Activated naive CD8-positive, alpha-beta T cell treated with anti-CD3 and anti-CD28 coated beads for 36 hours (primary cell): ENCODE measurements at regions not wholly inside any gene's neighbourhood (a gene's known extent, or its start where the extent isn't known, plus 50 kb on each side); places are given as distances from the start of the nearest gene placed in this dataset.
"Not testable (repeated sequence)": the region's sequence is repeated elsewhere in the genome, so short reads cannot be mapped to it uniquely, and the experiment has no call there.

Source experiments
- DNase-seq: peaks from one replicate; pipeline ENCODE4 v3.0.0; 2021
- H3K27ac Mint-ChIP-seq: one replicate; pipeline ENCODE4 v1.8.0; 2022; ENCODE audit warnings: mild to moderate bottlenecking, moderate library complexity, mixed read lengths
- H3K27me3 Mint-ChIP-seq: one replicate; pipeline ENCODE4 v1.8.0; 2022; ENCODE audit warnings: mild to moderate bottlenecking, mixed read lengths
- H3K36me3 Mint-ChIP-seq: one replicate; pipeline ENCODE4 v1.8.0; 2021; ENCODE audit warnings: mild to moderate bottlenecking, mixed read lengths
- H3K4me1 Mint-ChIP-seq: one replicate; pipeline ENCODE4 v1.8.0; 2021; ENCODE audit warnings: mixed read lengths
- H3K4me3 Mint-ChIP-seq: one replicate; pipeline ENCODE4 v1.8.0; 2022; ENCODE audit warnings: mild to moderate bottlenecking, moderate library complexity, mixed read lengths
- H3K9me3 Mint-ChIP-seq: one replicate; pipeline ENCODE4 v1.8.0; 2022; ENCODE audit warnings: mixed read lengths

DNA sequence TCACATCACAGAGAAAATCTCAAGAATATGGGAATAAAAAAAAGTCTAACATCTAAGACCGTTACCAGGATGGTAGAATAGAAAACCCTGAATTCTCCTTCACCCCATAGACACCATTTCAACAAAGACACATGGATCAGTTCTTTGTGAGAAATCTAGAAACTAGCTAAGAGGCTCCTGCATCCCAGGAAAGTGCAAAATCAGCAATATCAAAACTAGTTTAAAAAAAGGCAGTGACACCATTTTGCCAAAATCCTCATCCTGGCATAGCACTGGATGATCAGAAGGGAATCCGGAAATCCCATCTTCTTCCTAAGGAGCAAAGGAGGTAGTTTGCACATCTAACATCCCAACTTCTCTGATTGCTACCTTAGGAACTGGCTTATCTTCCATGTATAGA lies 88.9 kb upstream of the MAGEE2 start:
- H3K27me3 Mint-ChIP-seq, result peaks cover 6% of the 10 kb centered on the region
- no peak overlapping the region for H3K27ac Mint-ChIP-seq
- no peaks in the 10 kb centered on the region for H3K9me3 Mint-ChIP-seq
- no peaks in the 10 kb centered on the region for H3K36me3 Mint-ChIP-seq
- H3K4me1 Mint-ChIP-seq, result no peaks in the 10 kb centered on the region
- no peak overlapping the region for H3K4me3 Mint-ChIP-seq
- DNase-seq, result no peak

DNA sequence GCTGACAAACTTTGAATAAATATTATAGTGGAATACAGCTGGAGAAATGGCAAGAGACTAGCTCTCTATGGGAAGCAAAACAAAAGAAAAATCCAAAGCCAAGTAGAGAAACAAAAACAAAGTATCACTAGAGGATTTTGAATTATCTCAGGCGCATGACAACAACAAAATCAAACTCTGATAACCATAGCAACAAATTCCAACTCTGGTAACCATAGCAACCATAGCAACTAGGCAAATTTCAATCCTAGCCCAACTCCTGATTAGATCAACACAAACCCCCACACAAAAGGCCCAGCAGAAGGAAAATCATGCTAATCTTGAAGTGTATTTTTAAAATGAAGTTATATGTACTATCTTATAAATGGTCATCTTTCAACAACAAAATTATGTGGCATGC lies 98.4 kb upstream of the MAGEE2 start:
- H3K27me3 Mint-ChIP-seq, result peaks cover 4% of the 10 kb centered on the region
- H3K4me3 Mint-ChIP-seq, result no peak overlapping the region
- H3K4me1 Mint-ChIP-seq, result no peaks in the 10 kb centered on the region
- no peaks in the 10 kb centered on the region for H3K36me3 Mint-ChIP-seq
- H3K27ac Mint-ChIP-seq, result no peak overlapping the region
- no peaks in the 10 kb centered on the region for H3K9me3 Mint-ChIP-seq
- no peak for DNase-seq

GRCh38 chrX:75887833-75888232 lies 102.8 kb upstream of the MAGEE2 start:
- DNase-seq, result no peak
- H3K9me3 Mint-ChIP-seq, result no peaks in the 10 kb centered on the region
- no peaks in the 10 kb centered on the region for H3K4me1 Mint-ChIP-seq
- H3K36me3 Mint-ChIP-seq, result no peaks in the 10 kb centered on the region
- H3K27ac Mint-ChIP-seq, result no peak overlapping the region
- H3K27me3 Mint-ChIP-seq, result no peaks in the 10 kb centered on the region
- H3K4me3 Mint-ChIP-seq, result no peak overlapping the region

DNA sequence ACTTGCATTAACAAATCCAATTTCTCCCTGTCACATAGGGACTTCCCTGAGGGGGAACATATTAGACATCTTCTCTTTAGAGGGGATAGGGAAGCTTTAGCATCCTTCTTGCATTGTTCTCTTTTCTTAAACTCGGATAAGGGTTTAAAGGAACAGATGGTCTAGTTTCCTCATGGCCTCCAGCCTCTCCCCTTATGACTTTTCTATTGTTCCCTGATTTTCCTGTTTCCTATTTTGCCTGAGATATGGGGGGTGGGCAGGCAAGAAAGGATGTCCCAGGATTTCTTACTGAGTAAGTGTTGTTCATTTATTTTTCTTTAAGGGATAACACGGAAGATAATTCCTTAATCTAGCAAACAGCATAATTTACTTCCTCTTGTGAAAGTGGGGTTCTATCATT lies 107.7 kb upstream of the MAGEE2 start:
- no peaks in the 10 kb centered on the region for H3K36me3 Mint-ChIP-seq
- no peaks in the 10 kb centered on the region for H3K9me3 Mint-ChIP-seq
- H3K4me1 Mint-ChIP-seq, result no peaks in the 10 kb centered on the region

DNA sequence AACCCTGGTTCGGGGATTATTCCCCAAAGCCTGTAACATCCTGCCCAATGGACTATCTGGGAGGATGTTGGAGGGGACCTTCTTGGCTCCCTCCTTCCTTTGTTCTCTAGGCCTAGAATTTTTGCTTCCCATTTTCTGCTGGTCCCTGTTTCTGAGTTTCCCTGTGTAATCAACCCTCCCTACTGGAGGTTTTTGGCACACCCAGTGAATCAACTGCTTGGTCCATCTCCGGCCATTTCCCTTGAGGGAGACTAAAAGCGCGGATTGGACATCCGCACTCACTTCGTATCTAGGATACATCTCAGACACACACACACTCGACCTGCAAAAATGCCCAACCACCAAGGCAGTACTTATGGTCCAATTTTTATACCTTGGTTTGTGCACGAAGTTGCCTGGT lies 108.2 kb upstream of the MAGEE2 start:
- DNase-seq, result no peak
- Mint-ChIP-seq H3K9me3 (no peaks in the 10 kb centered on the region), H3K27me3 (peaks cover 6% of the 10 kb centered on the region), H3K4me1 (no peaks in the 10 kb centered on the region), H3K4me3 (no peak overlapping the region), H3K27ac (no peak overlapping the region), H3K36me3 (no peaks in the 10 kb centered on the region)

More for the DNA sequence above, 107.7 kb upstream of the MAGEE2 start:
- Mint-ChIP-seq H3K27me3 (peaks cover 6% of the 10 kb centered on the region), H3K27ac (no peak overlapping the region), H3K4me3 (no peak overlapping the region)
- no peak for DNase-seq

DNA sequence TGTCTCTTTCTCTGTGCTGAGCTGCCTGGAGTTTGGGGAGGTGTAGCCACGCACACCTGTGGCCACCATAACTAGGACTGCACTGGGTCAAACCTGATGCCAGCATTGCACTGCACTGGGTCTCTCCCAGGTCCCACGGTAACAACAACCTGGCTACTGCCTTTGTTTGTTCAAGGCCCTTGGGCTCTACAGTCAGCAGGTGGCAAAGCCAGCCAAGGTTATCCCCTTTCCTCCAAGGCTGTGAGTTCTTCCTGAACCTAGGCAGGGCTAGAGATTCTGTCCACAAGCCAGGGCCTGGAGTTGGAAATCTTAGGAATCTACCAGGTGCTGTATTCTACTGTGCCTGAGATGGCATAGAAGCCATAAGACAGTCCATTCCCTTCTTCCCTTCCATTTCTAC lies 126.7 kb upstream of the MAGEE2 start:
- H3K27me3 Mint-ChIP-seq, result no peaks in the 10 kb centered on the region
- no peak overlapping the region for H3K4me3 Mint-ChIP-seq
- no peaks in the 10 kb centered on the region for H3K9me3 Mint-ChIP-seq
- H3K36me3 Mint-ChIP-seq, result no peaks in the 10 kb centered on the region
- no peak for DNase-seq
- H3K27ac Mint-ChIP-seq, result no peak overlapping the region
- H3K4me1 Mint-ChIP-seq, result no peaks in the 10 kb centered on the region

DNA sequence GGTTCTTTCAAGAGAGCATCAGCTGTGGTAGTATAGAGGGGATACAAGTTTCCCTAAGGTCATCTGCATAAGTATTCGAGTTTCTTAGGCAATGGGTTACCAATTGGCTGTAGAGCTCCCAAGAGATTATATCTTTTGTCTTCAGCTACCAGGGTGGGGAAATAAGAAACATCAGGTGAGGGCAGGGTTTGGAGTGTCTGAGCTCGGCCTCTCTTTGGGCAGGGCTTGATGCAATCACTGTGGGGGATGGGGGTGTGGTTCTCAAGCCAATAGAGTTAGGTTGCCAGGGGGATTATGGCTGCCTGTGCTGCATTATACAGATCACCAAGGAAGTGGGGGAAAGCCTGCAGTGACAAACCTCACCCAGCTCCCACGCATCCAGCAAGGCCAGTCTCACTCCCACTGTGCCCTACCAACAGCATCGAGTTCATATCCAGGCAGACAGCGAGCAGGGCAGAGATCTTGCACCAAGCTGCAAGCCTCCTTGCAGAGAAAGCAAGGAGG lies 172.1 kb upstream of the MAGEE2 start:
- peaks cover 14% of the 10 kb centered on the region for H3K27me3 Mint-ChIP-seq
- H3K4me1 Mint-ChIP-seq, result no peaks in the 10 kb centered on the region
- no peak for DNase-seq
- no peaks in the 10 kb centered on the region for H3K36me3 Mint-ChIP-seq
- H3K27ac Mint-ChIP-seq, result no peak overlapping the region
- no peak overlapping the region for H3K4me3 Mint-ChIP-seq
- no peaks in the 10 kb centered on the region for H3K9me3 Mint-ChIP-seq

- not testable (repeated sequence) for H3K27ac Mint-ChIP-seq, H3K4me1 Mint-ChIP-seq, H3K4me3 Mint-ChIP-seq, H3K9me3 Mint-ChIP-seq, DNase-seq, H3K36me3 Mint-ChIP-seq, H3K27me3 Mint-ChIP-seq
These were observed 176.3 kb upstream of the MAGEE2 start for GRCh38 chrX:75961321-75961720.

- no peak overlapping the region for H3K27ac Mint-ChIP-seq
- DNase-seq, result no peak
- no peaks in the 10 kb centered on the region for H3K27me3 Mint-ChIP-seq
- no peaks in the 10 kb centered on the region for H3K36me3 Mint-ChIP-seq
- H3K9me3 Mint-ChIP-seq, result no peaks in the 10 kb centered on the region
- H3K4me3 Mint-ChIP-seq, result no peak overlapping the region
- H3K4me1 Mint-ChIP-seq, result no peaks in the 10 kb centered on the region
These were observed 178.7 kb upstream of the MAGEE2 start for GRCh38 chrX:75963774-75964173.

DNA sequence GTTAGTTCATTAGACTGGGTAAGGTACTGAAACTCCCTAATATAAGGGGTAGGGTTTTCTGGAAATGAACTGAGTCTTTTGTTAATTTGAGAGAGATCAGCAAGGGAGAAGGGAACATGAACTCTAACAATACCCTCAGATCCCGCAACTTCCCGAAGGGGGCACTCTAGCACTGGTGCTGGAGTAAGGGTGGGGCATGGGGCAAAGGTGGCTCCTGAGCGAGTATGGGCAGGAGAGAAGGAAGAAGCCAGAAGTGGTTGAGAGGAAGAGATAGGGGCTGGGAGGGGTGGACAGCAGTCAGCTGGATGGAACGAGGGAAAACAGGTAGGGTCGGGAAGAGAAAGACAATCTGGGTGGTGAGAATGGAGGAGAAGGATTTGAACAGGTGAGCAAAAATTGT lies 183.2 kb upstream of the MAGEE2 start:
- Mint-ChIP-seq H3K9me3 (no peaks in the 10 kb centered on the region), H3K4me3 (no peak overlapping the region), H3K4me1 (no peaks in the 10 kb centered on the region), H3K27ac (no peak overlapping the region), H3K36me3 (no peaks in the 10 kb centered on the region), H3K27me3 (no peaks in the 10 kb centered on the region)
- DNase-seq, result no peak

- DNase-seq, result no peak
- no peaks in the 10 kb centered on the region for H3K27me3 Mint-ChIP-seq
- H3K4me3 Mint-ChIP-seq, result no peak overlapping the region
- no peaks in the 10 kb centered on the region for H3K36me3 Mint-ChIP-seq
- no peaks in the 10 kb centered on the region for H3K9me3 Mint-ChIP-seq
- no peaks in the 10 kb centered on the region for H3K4me1 Mint-ChIP-seq
- H3K27ac Mint-ChIP-seq, result no peak overlapping the region
These were observed 185.9 kb upstream of the PBDC1 start for GRCh38 chrX:75986976-75987375.

DNA sequence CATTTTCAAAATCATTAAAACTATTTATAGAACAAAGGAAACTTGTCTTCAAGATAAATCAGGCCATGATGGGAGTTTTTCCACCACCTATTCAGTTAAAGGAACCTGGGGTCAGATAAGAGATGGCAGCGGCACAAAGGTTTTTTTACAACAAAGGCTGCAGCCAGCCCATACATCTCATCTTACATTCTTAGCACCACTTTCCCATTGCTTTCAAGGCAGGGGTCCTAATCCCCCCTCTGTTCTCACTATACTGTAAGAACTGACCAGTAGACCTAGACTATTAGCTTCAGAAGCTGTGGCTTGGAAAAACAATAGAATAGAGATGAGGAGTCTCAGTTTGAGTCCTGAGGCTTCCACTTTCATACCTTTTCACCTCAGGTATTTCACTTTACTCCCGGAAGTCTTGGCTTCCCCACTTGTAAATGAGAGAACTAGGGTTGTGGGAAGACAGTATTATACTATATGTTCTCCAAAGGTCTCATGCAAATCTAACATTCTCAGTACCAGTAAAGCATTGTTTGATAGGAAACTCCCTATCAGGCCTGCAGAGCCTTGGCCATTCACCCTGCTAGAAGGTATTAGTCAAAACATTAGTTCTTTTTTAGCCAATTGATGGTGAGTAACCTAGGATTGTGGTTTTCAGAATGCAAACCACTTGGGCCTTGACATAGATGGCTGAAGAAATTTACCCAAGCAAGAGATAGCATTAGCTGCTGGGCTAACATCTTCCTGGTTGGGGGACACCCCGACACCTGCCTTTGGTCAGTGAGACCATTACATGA lies 182.9 kb upstream of the PBDC1 start:
- no peaks in the 10 kb centered on the region for H3K27me3 Mint-ChIP-seq
- H3K4me3 Mint-ChIP-seq, result no peak overlapping the region
- no peak overlapping the region for H3K27ac Mint-ChIP-seq

DNA sequence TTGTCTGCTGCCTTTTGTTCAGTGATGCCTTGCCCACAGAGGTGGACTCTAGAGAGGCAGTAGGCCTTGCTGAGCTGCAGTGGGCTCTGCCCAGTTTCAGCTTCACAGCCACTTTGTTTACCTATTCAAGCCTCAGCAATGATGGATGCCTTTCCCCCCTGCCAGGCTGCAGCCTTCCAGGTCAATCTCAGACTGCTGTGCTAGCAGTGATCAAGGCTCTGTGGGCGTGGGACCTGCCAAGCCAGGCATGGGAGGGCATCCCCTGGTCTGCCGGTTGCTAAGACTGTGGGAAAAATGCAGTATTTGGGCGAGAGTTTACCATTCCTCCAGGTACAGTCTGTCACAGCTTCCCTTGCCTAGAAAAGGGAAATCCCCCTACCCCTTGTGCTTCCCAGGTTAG lies 175.2 kb upstream of the PBDC1 start:
- no peak overlapping the region for H3K4me3 Mint-ChIP-seq
- no peaks in the 10 kb centered on the region for H3K9me3 Mint-ChIP-seq
- DNase-seq, result no peak
- H3K36me3 Mint-ChIP-seq, result no peaks in the 10 kb centered on the region
- no peaks in the 10 kb centered on the region for H3K27me3 Mint-ChIP-seq
- H3K4me1 Mint-ChIP-seq, result no peaks in the 10 kb centered on the region
- H3K27ac Mint-ChIP-seq, result no peak overlapping the region

More for the DNA sequence above, 182.9 kb upstream of the PBDC1 start:
- Mint-ChIP-seq H3K9me3 (no peaks in the 10 kb centered on the region), H3K36me3 (no peaks in the 10 kb centered on the region), H3K4me1 (no peaks in the 10 kb centered on the region)
- DNase-seq, result no peak

DNA sequence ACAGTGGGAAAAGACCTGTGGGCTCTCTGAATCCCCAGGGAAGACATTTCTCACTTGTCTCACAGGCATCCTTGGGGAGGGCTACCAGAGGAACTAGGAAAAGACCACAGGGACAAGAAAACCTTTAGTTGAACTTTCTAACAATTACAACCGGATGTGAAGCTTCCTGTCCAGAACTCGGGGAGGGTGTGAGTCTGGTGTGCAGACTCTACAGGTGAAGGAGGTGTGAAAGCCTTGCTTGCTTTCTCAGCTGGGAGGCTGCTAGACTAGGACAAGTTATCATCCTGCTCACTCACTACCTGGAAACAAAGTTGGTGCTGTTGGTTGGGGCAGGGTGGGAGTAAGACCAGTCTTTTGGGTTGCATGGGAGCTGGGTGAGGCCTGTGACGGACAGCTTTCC lies 158.5 kb upstream of the PBDC1 start:
- no peak for DNase-seq
- Mint-ChIP-seq H3K4me3 (no peak overlapping the region), H3K27ac (no peak overlapping the region), H3K36me3 (no peaks in the 10 kb centered on the region), H3K9me3 (peaks cover 5% of the 10 kb centered on the region), H3K4me1 (no peaks in the 10 kb centered on the region), H3K27me3 (peaks cover 16% of the 10 kb centered on the region)

DNA sequence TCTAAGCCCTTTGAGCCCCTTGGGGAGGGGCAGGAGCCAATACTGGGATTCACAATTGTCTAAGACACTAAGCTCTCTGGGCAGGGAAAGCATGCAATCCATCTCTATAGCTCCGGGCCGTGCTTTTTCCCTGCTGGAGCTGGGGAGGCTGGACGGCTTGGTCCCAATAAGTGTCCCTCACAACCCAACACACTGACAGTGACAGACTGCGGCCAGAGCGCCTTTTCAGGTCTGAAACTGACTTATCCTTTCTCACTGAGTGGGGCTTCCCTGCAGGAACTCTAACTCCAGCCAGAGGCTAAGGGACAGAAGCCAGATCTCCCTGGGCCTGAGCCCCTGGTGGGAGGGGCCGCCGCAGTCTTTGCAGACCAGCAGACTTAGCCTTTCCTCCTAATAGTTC lies 146.6 kb upstream of the PBDC1 start:
- no peak for DNase-seq
- Mint-ChIP-seq H3K36me3 (no peaks in the 10 kb centered on the region), H3K9me3 (no peaks in the 10 kb centered on the region), H3K4me1 (no peaks in the 10 kb centered on the region), H3K27me3 (no peaks in the 10 kb centered on the region), H3K4me3 (no peak overlapping the region), H3K27ac (no peak overlapping the region)

- Mint-ChIP-seq H3K27ac (no peak overlapping the region), H3K4me1 (no peaks in the 10 kb centered on the region), H3K27me3 (no peaks in the 10 kb centered on the region), H3K4me3 (no peak overlapping the region), H3K9me3 (no peaks in the 10 kb centered on the region), H3K36me3 (no peaks in the 10 kb centered on the region)
- DNase-seq, result no peak
These were observed 146.1 kb upstream of the PBDC1 start for GRCh38 chrX:76026751-76027150.
